GM03348 (cell line): ENCODE measurements at regions not wholly inside any gene's neighbourhood (a gene's known extent, or its start where the extent isn't known, plus 50 kb on each side); places are given as distances from the start of the nearest gene placed in this dataset.
"Not testable (repeated sequence)": the region's sequence is repeated elsewhere in the genome, so short reads cannot be mapped to it uniquely, and the experiment has no call there.

Experiments used
- DNase-seq: peaks from one replicate; pipeline ENCODE4 v3.0.0; 2012; ENCODE audit warnings: low spot score

- no peak for DNase-seq
Measured at GRCh38 chr4:189514209-189514608, 426.5 kb upstream of the FRG1 start.

GRCh38 chr4:189516902-189517301 lies 423.8 kb upstream of the FRG1 start:
- DNase-seq: no peak

- no peak for DNase-seq
Measured at GRCh38 chr4:189519186-189519585, 421.5 kb upstream of the FRG1 start.

GRCh38 chr4:189525304-189525703 lies 415.4 kb upstream of the FRG1 start:
- no peak for DNase-seq

- no peak for DNase-seq
Measured at GRCh38 chr4:189530848-189531247, 409.8 kb upstream of the FRG1 start.

GRCh38 chr4:189533603-189534002 lies 407.1 kb upstream of the FRG1 start:
- no peak for DNase-seq

- DNase-seq: no peak
Measured at GRCh38 chr4:189547559-189547958, 393.1 kb upstream of the FRG1 start.

GRCh38 chr4:189548484-189549125 lies 392.1 kb upstream of the FRG1 start:
- DNase-seq: no peak

GRCh38 chr4:189551931-189552670 lies 388.6 kb upstream of the FRG1 start:
- DNase-seq: not testable (repeated sequence)

GRCh38 chr4:189560605-189561004 lies 380.1 kb upstream of the FRG1 start:
- DNase-seq: not testable (repeated sequence)

- not testable (repeated sequence) for DNase-seq
Measured at GRCh38 chr4:189563751-189564150, 376.9 kb upstream of the FRG1 start.

- DNase-seq: not testable (repeated sequence)
Measured at GRCh38 chr4:189566271-189566670, 374.4 kb upstream of the FRG1 start.

- DNase-seq: not testable (repeated sequence)
Measured at GRCh38 chr4:189566900-189567299, 373.8 kb upstream of the FRG1 start.

- not testable (repeated sequence) for DNase-seq
Measured at GRCh38 chr4:189579645-189580044, 361.0 kb upstream of the FRG1 start.

GRCh38 chr4:189586908-189587632 lies 353.6 kb upstream of the FRG1 start:
- DNase-seq: not testable (repeated sequence)

GRCh38 chr4:189589201-189589600 lies 351.5 kb upstream of the FRG1 start:
- DNase-seq: not testable (repeated sequence)

GRCh38 chr4:189592890-189593289 lies 347.8 kb upstream of the FRG1 start:
- DNase-seq: no peak

GRCh38 chr4:189597341-189597740 lies 343.3 kb upstream of the FRG1 start:
- DNase-seq: no peak

- DNase-seq: no peak
Measured at GRCh38 chr4:189600264-189600663, 340.4 kb upstream of the FRG1 start.

- no peak for DNase-seq
Measured at GRCh38 chr4:189600718-189601435, 339.8 kb upstream of the FRG1 start.

- DNase-seq: not testable (repeated sequence)
Measured at GRCh38 chr4:189602827-189603226, 337.8 kb upstream of the FRG1 start.

GRCh38 chr4:189610571-189610970 lies 330.1 kb upstream of the FRG1 start:
- not testable (repeated sequence) for DNase-seq
